OCI-LY7 (cell line): ENCODE measurements at regions not wholly inside any gene's neighbourhood (a gene's known extent, or its start where the extent isn't known, plus 50 kb on each side); places are given as distances from the start of the nearest gene placed in this dataset.

ENCODE experiments used
- BruUV-seq: library from RNA; stranded (reverse); fragments of 400-500 nt; replicated peaks from 2 replicates; lab custom pipeline; 2021; lab: Mats Ljungman, UMichigan
- CTCF ChIA-PET: fragments of 300-600 bp; sonication (Branson Sonifier 250); formaldehyde crosslinking; loops from one replicate; lab custom pipeline; 2022; ENCODE audit warnings: antibody characterized with exemption; ENCODE audit not compliant: unreplicated experiment; lab: Charles Lee
- POLR2A ChIA-PET: fragments of 300-600 bp; sonication (Branson Sonifier 250); formaldehyde crosslinking; loops from one replicate; lab custom pipeline; 2022; ENCODE audit warnings: antibody characterized with exemption; lab: Charles Lee
- DNase-seq: peaks from one replicate; pipeline ENCODE4 v3.0.0-alpha.2; 2015; ENCODE audit warnings: low spot score
- H2AFZ ChIP-seq: fragments of 200-600 bp; sonication (generic), shearing (Covaris generic); 2 replicates; pipeline ENCODE4 v1.6.1; 2014; ENCODE audit warnings: mild to moderate bottlenecking, antibody characterized with exemption, low read length, moderate library complexity
- H3K27ac ChIP-seq: fragments of 200-600 bp; sonication (generic); 2 replicates; pipeline ENCODE4 v1.5.1; 2014; ENCODE audit warnings: mixed run types, low read depth, mild to moderate bottlenecking, moderate library complexity, low read length, inconsistent platforms; ENCODE audit not compliant: poor library complexity, severe bottlenecking
- H3K36me3 ChIP-seq: fragments of 200-600 bp; sonication (generic); 2 replicates; pipeline ENCODE4 v1.6.1; 2014; ENCODE audit warnings: mild to moderate bottlenecking, antibody characterized with exemption, low read length, moderate library complexity, mixed read lengths; ENCODE audit not compliant: insufficient read depth
- H3K4me1 ChIP-seq: fragments of 200-600 bp; sonication (generic); 2 replicates; pipeline ENCODE4 v1.5.1; 2014; ENCODE audit warnings: mild to moderate bottlenecking, low read length; ENCODE audit not compliant: insufficient read depth, poor library complexity, severe bottlenecking
- H3K4me2 ChIP-seq: fragments of 200-600 bp; sonication (generic); 2 replicates; pipeline ENCODE4 v1.6.1; 2014; ENCODE audit warnings: mild to moderate bottlenecking, low read length
- H3K4me3 ChIP-seq: fragments of 200-600 bp; sonication (generic); 2 replicates; pipeline ENCODE4 v1.5.1; 2014; ENCODE audit warnings: mild to moderate bottlenecking, low read depth, low read length; ENCODE audit not compliant: poor library complexity, severe bottlenecking
- H3K79me2 ChIP-seq: fragments of 200-600 bp; sonication (generic); 2 replicates; pipeline ENCODE4 v1.6.1; 2016; ENCODE audit warnings: low read depth, mild to moderate bottlenecking, low read length, moderate library complexity, mixed read lengths; ENCODE audit not compliant: insufficient read depth
- H3K9me2 ChIP-seq: fragments of 200-600 bp; sonication (generic); 2 replicates; pipeline ENCODE4 v1.6.1; 2016; ENCODE audit warnings: mild to moderate bottlenecking, low read length, mixed read lengths; ENCODE audit not compliant: insufficient read depth
- H3K9me3 ChIP-seq: fragments of 200-600 bp; sonication (generic); 2 replicates; pipeline ENCODE4 v1.6.1; 2014; ENCODE audit warnings: mild to moderate bottlenecking, mixed run types, low read length, mixed read lengths
- H4K20me1 ChIP-seq: fragments of 200-600 bp; sonication (generic); 2 replicates; pipeline ENCODE4 v1.6.1; 2014; ENCODE audit warnings: mild to moderate bottlenecking, antibody characterized with exemption, low read length, moderate library complexity, mixed read lengths; ENCODE audit not compliant: insufficient read depth
- CTCF ChIP-seq: fragments of 200-600 bp; sonication (generic); conservative IDR thresholded peaks from 2 replicates; pipeline ENCODE4 v1.5.1; 2014; ENCODE audit warnings: mild to moderate bottlenecking, antibody characterized with exemption, low read length, moderate library complexity, mixed read lengths
- EZH2phosphoT487 ChIP-seq: fragments of 200-600 bp; sonication (generic); IDR thresholded peaks from 2 replicates; pipeline ENCODE4 v1.6.1; 2018; ENCODE audit warnings: low read depth, borderline replicate concordance, mild to moderate bottlenecking, mixed run types, antibody characterized with exemption, low read length, moderate library complexity, mixed read lengths
- intact Hi-C: fragments of 100-400 bp; cut with micrococcal nuclease; formaldehyde crosslinking; loops from one replicate; pipeline ENCODE4 v1.10.0; 2022; ENCODE audit not compliant: unreplicated experiment

GRCh38 chr17:74108126-74108705, 95.3 kb upstream of the RPL38 start:
- BruUV-seq, result no TSS peak
- intact Hi-C loops, result no loop called here
- no peak for TF ChIP-seq EZH2phosphoT487
- TF ChIP-seq CTCF, result no peak
- no peak overlapping the region for H3K4me3 ChIP-seq
- H3K4me2 ChIP-seq, result no peak overlapping the region
- CTCF ChIA-PET, result no interaction called here
- DNase-seq, result no peak
- H2AFZ ChIP-seq, result no peak overlapping the region
- H3K9me3 ChIP-seq, result no peaks in the 10 kb centered on the region
- no peaks in the 10 kb centered on the region for H3K9me2 ChIP-seq
- no peaks in the 10 kb centered on the region for H3K4me1 ChIP-seq
- no peaks in the 10 kb centered on the region for H3K36me3 ChIP-seq
- H3K27ac ChIP-seq, result no peak overlapping the region
- POLR2A ChIA-PET, result interaction anchor here (0.6 kb wide), 1 partner anchor 69 kb away, joined by 4 read pairs; no protein-coding TSS in a partner anchor
- H4K20me1 ChIP-seq, result no peaks in the 10 kb centered on the region
- no peaks in the 10 kb centered on the region for H3K79me2 ChIP-seq

GRCh38 chr17:74110467-74110866, 93.0 kb upstream of the RPL38 start:
- ChIA-PET CTCF (no interaction called here), POLR2A (no interaction called here)
- Histone ChIP-seq H3K27ac (no peak overlapping the region), H3K79me2 (no peaks in the 10 kb centered on the region), H4K20me1 (no peaks in the 10 kb centered on the region), H3K4me3 (no peak overlapping the region), H3K9me3 (no peaks in the 10 kb centered on the region), H3K36me3 (no peaks in the 10 kb centered on the region), H3K9me2 (no peaks in the 10 kb centered on the region), H2AFZ (no peak overlapping the region), H3K4me1 (no peaks in the 10 kb centered on the region), H3K4me2 (no peak overlapping the region)
- DNase-seq, result no peak
- no peak for TF ChIP-seq CTCF
- no peak for TF ChIP-seq EZH2phosphoT487
- intact Hi-C loops, result no loop called here
- BruUV-seq, result no TSS peak

- no peaks in the 10 kb centered on the region for H3K36me3 ChIP-seq
- no peaks in the 10 kb centered on the region for H3K79me2 ChIP-seq
- no peak overlapping the region for H3K4me2 ChIP-seq
- TF ChIP-seq CTCF (no peak), EZH2phosphoT487 (no peak)
- no peaks in the 10 kb centered on the region for H3K4me1 ChIP-seq
- no peaks in the 10 kb centered on the region for H4K20me1 ChIP-seq
- H3K9me3 ChIP-seq, result no peaks in the 10 kb centered on the region
- no peak overlapping the region for H3K4me3 ChIP-seq
- intact Hi-C loops, result no loop called here
- DNase-seq, result no peak
- ChIA-PET POLR2A (no interaction called here), CTCF (no interaction called here)
- no peak overlapping the region for H2AFZ ChIP-seq
- H3K9me2 ChIP-seq, result no peaks in the 10 kb centered on the region
- no peak overlapping the region for H3K27ac ChIP-seq
- no TSS peak for BruUV-seq
Observed at GRCh38 chr17:74113326-74113725, 90.2 kb upstream of the RPL38 start.
